ENCODE measurements at regions not wholly inside any gene's neighbourhood (a gene's known extent, or its start where the extent isn't known, plus 50 kb on each side); places are given as distances from the start of the nearest gene placed in this dataset.

DNA sequence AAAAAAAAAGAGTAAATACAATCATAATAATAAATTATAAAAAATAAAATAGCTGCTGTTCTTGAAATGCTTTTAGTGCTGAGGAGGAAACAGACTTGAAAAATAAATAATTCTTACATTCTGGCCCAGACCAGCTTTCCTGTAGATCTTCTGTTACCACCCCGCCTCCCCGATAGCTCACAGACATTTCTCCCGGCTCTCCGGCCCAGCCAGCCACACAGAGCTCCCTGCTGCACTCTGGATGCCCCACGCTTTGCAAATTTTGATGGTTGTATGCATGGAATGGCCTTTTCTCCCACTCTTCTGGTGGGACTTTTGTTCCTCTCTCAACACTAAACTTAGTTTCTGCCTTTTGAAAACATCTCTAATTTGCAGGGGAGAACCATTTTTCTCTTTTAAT is 249.3 kb downstream of the ATP23 start:
- DNase-seq (ENCODE audit: low read depth in 2 of 2): no peak

DNA sequence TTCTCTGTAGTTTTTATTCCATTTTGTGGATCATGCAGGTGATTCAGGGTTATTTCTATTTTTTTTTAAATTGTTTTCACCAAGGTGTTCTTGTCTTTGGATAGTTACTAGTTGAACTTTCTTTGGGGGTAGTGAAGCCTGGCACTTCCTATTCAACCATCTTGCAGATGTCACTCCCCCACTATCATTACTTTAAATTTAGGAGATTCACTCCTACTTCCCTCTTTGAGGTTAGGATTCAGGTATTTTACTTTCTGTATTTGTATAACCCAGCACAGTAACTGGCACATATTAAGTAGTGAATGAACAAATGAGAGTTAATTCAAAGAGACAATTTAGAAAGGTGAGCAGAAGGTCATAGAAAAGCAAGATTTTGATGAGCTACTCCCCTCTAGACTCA is 255.6 kb downstream of the ATP23 start:
- no peak for DNase-seq (ENCODE audit: low read depth in 2 of 2)

DNA sequence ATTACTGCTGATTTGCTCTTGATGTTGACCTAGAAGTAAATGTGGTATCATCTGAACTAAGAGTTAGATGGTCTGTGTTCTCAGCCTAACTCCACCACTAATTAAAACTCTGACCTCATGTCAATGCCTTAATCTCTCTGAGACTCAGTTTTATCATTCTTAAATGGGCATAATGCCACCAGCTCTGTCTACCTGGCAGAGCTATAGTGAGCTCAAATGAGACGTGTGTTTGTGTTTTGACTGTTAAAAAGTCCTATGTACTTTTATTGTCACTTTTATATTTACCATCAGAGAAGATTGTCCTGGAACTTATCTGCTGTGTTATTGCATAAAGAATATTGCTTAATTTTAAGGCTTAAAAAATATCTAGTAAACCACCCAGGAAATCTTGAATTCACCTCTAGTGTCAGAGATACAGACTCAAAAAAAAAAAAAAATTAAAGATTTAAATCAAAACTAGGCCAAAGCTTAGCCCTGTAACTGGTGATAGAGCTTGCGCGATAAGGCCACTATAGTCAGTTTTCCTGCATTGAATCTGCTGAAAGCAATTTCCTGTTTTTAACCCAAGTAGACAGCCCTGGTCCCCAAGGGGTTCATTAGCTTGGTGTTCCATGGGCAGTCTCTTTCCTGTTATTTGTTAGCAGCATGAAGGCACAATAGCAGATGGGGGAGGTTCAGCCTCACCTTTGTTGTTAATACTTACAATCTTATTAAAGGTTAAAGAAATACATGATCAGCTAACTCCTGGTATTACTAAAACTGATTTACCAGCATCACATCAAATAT is 261.8 kb downstream of the ATP23 start:
- no peak for DNase-seq (ENCODE audit: low read depth in 2 of 2)

DNA sequence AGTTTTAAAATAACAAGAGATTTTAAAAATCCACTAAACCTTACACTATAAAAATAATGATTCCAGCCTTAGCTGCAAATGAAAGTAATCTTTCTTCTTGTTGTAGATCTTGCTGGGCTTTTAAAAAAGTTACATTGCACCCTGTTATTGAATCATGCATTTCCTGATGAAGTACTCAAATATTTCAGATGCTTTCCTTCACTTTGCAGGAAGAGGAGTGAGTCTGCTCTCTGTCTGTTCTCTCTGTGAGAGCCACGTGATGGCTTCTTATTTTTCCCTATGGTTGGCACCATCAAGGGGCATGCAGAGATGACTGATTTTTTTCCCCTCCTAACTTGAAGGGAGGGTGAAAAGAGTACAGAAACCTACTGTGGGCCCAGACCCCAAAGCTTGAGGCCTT is 262.7 kb downstream of the ATP23 start:
- no peak for DNase-seq (ENCODE audit: low read depth in 2 of 2)

DNA sequence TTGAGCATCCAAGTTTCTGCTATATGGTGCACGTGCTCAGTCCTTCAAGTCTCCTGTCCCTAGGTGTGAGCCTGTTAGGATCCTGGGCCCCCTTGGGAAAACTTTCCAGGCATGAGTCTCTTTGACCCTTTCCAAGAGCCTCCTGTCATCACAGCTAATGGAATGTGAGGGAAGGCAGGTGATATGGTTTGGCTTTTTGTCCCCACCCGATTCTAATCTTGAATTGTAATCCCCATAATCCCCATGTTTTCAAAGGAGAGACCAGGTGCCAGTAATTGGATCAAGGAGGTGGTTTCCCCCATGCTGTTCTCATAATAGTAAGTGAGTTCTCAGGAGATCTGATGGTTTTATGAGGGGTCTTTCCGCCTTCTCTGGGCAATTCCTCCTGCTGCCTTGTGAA is 265.5 kb downstream of the ATP23 start:
- DNase-seq (ENCODE audit: low read depth in 2 of 2): no peak

DNA sequence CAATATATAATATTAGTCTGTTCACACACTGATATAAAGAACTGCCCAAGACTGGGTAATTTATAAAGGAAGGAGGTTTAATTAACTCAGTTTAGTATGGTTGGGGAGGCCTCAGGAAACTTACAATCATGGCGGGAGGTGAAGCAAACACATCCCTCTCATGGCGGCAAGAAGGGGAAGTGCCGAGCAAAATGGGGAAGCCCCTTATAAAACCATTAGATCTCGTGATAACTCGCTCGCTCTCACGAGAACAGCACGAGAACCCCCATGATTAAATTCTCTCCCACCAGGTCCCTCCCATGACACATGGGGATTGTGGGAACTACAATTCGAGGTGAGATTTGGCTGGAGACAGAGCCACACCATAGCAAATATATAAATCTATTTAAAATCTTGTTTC is 269.8 kb downstream of the ATP23 start:
- DNase-seq (ENCODE audit: low read depth in 2 of 2): no peak

DNA sequence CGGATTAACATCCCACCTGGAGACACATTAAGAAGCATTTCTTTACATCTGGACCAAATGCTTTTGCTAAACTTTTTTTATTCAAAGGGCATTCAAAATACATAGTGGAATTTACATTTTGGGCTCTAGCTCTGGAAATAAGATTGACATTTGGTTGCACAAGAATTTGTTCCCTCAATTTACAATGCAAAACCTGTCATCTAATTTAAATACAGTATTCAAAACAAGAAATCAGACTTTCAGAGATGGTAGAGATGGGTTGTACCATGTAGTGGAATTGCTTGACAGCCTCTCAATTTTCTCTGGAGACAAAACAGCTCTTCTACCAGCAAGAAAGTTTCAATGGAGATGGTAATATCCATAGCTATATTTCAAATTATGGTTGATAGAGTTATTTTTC is 275.8 kb downstream of the ATP23 start:
- DNase-seq (ENCODE audit: low read depth in 2 of 2): no peak

DNA sequence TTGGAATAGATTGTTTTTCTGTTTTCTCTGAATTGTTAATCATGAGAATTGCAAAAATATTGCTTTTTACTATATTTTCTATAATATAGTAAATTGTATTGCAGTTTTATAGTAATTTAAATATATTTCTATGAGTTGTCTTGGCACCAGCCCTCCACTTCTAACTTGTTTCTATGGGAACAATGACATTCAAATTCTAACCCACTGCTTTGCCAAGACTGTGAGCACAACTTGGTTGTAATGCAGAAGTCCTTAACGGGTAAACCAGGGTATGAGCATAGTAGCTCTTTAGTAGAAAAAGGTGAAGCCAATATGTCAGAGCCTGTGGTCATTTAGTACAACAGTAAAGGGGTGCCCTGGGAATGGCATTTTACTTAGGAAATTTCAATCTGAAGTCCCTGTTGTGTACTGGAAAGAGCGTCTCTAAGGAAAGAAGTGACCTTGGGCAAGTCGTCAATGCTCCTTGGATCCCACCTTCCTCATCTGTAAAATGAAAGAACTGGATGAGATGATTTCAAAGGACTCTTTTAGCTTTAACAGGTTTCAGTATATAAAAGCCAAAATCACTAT is 283.3 kb downstream of the ATP23 start:
- DNase-seq (ENCODE audit: low read depth in 2 of 2): no peak

DNA sequence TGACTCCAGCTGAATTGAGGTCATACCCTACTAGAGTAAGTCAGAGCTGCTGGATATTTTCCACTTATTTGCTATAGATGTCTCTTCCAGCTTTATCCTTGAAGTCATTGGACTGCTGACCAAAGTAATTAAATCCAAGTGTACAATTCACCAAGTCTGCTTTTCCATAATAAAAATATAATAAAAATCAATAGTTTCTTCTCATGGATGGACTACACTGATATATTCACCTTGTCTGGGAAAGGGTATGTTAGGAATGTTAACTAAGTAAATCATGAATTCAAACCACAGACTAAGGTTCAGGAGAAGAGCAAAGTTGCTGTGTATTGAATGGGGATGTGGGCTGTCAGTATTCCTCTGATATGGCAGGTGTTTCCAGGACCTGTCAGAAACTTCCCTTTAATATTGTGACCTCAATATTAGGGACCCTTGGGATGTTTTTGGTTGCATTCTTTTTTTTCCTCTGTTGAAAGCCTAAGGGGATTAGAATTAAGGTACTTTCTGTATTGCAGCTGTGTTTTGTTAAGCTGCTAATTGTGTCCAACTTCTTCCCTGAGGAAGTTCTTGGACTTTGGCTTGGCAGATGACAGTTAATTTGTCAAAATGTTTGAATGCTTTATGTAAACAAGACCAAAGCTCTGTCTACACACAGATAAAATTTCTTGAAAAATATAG is 284.0 kb downstream of the ATP23 start:
- DNase-seq (ENCODE audit: low read depth in 2 of 2): no peak

DNA sequence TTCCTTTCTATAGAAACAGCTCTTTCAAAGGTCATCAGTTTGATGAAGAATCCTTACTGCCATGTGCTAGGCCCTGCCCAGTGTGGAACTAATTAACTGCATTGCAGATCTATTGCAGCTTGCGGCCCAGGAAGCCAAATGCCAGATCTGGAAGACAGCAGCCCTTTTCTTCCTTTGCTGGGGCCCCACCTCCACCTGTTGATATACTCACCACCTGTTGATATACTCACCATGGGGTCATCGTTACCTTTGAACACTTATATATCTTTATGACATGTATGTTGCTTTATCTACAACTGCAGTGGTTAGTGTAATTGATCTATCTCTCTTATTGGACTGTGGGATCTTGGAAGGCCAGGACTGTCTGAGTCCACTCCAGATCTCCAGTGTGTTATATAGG is 292.5 kb downstream of the ATP23 start:
- DNase-seq (ENCODE audit: low read depth in 2 of 2): no peak

DNA sequence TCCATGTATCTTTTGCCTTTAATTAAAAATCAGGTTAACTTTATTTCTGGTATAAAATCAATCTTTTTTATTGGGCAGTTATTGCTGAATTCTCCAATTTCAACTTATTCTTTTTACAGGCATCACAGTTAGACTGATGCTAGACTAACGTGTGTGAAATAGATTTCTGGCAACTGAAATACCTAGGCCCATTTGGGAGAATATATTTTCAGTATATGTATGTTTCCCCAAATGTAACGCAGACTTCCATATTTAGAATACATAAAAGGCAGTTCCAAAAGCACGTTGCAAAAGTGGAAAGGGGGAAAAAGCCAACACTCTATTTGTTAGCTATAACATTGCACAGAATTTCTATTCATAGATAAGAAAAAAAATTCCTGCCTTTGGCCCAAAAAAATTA is 297.0 kb downstream of the ATP23 start:
- no peak for DNase-seq (ENCODE audit: low read depth in 2 of 2)

DNA sequence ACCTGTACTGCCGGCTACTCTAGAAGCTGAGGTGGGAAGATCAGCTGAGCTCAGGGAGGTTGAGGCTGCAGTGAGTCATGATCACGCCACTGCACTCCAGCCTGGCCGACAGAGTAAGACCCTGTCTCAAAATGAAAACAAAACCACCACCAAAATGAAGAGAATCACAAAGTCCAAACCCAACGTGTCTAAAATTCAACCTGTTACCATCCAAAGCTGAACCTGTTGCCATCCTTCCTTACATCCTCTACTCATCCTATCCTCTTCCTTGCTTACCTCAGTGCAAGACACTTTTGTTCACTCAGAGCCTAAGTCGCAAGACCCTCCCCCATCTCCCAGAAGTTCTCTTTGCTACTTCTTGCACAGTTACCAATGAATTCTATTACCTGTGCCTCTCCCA is 299.7 kb downstream of the ATP23 start:
- DNase-seq (ENCODE audit: low read depth in 2 of 2): no peak

DNA sequence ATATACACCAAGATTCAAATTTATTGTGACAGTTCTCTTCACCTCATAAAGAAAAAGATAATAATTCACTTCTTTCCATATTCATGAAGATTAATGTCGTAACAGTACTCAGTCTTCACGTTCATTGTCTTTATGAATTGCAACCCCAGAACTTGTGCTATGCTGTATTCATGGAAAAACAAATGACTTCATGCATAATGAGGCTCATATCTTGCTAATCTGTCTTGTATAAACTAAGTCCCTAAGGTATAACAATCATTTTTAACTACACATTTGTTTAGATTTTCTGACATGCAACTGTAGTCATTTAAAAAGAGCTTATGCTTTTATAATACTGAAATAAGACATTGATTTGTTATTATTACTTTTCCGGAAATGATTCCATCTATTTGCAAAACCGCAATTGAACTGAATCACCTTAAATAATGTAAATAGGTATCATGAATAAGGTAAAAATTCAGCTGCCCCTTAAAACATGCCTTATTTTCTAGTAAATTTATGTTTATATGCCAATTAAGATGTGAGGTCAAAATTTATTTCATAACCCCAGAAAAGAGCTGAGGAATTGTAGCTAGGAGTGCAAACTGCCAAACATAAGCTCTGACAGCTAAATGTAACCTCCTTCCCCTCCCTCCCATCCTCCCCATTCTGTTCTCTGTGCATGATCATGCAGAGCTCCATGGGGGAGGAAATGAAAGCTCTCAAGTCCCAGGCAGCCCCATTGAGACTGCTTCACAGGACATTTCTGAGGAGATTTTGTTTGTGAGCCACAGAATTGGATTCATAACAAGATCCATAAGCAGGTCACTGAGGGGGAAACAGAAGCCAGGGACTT is 301.6 kb downstream of the ATP23 start:
- DNase-seq (ENCODE audit: low read depth in 2 of 2): no peak

DNA sequence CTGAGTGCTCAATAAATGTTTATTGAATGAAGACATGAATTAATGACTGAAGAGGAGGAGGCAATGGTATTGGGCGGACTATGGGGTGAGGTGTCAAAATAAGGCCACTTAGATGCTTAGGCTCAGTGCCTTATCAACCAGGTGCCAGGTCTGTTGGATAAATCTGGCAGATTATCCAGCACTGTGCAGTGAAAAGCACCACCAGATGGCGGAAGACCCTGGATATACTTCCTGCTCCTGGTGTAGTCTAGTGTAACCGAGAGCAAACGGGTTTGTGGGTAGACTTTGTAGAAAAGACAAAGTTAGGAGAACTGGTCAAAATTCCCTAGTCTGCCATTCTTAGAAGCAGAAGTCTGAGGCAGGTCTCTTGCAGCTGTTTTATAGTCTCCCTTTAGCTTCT is 306.3 kb downstream of the ATP23 start:
- no peak for DNase-seq (ENCODE audit: low read depth in 2 of 2)

DNA sequence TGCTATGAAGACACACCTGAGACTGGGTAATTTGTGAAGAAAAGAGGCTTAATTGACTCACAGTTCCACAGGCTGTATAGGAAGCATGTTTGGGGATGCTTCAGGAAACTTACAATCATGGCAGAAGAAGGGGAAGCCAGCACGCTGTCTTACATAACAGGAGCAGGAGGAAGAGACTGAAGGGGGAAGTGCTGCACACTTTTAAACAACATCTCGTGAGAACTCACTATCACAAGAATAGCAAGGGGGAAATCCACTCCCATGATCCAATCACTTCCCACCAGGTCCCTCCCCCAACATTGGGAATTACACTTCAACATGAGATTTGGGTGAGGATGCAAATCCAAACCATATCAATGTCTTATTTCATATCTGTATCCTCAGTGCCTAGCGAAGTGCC is 307.2 kb downstream of the ATP23 start:
- DNase-seq (ENCODE audit: low read depth in 2 of 2): no peak

DNA sequence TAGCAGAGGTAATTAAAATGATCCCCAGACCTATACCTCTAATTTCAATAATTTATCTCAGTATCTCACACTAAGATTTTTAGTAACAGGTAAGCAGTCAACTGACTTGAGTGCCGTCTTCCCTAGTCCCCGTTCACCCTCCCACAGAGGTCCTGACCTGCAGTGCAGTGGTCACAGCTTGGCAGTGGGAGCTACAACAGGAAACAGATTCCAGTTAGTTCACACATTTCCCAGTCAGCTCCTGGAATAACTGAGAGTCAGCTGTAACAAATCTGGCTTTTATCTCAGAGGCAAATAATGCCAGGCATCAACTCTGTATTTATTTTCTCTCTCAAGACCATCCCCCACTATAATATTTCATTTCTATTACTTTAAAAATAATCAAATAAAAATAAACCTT is 308.2 kb downstream of the ATP23 start:
- DNase-seq (ENCODE audit: low read depth in 2 of 2): no peak

DNA sequence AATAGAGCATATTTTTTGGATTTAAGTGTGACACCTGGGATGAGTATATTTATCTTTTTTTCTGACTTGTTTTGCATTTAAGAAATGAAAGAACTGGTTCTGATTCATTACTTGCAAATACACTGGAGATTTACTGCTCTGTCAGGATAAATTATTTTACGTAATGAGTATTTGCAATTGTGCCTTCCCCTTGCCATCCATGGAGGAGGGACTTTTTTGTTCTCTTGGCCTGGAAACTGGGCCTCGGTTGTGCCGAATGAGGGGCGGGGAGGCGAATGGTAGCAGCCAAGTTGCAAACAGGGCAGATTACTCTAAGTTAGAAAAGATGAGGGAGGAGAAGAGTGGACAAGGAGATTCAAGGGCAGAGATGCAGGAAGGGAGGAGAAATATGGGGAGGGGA is 308.7 kb downstream of the ATP23 start:
- no peak for DNase-seq (ENCODE audit: low read depth in 2 of 2)

DNA sequence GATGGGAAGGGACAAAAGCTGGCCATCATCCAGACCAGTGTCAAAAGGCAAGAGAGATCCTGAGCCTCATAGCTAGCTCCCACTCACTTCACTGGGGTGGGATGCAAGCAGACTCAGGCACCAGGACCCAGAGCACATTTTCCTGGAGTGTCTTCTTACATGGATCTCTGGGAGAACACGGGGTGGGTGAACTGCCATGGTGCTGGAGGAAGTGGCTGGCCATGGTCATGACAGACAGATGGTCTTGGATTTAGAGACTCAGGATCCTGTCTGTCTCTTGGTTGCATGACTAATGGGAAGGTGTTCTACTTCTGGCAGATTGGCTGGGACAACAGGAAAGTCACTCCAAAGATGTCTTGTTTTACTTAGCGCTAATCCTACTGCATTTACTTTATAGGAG is 311.5 kb downstream of the ATP23 start:
- DNase-seq (ENCODE audit: low read depth in 2 of 2): no peak

DNA sequence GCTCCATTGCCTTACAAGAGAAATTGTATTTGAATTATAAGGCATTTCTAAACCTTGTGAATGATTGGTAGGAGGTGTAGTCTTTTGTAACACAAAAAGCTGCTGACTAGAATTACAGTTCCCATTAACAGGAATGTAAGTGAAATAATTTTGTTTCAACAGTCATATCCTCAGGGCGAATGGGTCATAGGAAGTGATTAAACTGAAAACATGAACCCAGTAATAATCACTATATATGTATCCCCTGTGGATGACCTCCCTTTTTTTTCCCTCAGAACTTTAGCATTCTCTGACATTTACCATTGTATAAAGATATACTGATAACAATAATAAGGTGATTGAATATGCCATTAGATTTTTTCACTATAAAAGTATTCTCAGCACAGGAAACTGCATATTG is 312.3 kb downstream of the ATP23 start:
- DNase-seq (ENCODE audit: low read depth in 2 of 2): no peak

DNA sequence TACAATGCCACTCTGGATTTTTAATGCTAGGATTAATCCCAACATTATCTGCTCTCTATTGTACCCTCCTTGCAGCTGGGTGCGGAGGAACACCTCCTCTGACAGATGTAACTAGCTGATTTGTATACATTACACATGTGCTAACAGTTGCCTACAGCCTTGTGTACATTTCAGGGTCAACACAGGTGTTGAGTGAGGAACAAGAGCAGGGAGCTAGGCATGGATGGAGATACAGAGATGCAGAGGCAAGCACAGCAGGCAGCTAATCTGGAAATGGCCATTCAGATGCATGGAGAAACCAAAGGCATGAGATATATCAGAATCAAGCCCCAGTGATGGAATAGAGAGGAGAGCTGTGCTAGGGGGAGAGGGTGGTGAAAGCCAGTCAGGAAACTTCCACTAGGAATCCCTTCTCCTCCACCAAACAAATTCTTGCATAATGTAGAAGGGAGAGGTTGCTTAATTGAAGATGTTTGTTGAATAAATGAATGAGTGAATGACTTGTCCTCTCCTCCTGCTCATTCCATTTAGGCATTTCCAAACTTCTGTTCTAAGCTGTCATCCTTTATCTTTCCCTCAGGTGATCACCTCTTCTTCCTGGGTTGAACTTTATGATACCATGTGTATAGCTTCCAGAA is 313.2 kb downstream of the ATP23 start:
- no peak for DNase-seq (ENCODE audit: low read depth in 2 of 2)

DNA sequence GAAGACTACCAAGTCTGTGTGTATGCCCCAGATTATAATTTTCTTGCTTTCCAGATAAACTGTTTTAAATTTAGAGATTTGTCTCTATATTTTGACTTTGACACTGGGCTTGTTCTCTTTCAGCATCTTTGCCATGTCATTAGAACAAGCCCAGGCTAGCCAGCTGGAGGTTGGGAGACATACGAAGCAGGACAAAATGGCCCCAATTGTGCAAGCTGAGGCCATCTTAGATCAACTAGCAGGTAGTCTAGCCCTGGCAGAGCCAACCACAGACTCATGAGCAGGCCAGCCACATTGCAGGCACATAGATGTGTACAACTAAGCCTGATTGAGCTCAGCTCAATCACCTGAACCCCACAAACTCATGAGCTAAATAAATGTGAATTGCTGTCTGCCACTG is 321.4 kb downstream of the ATP23 start:
- no peak for DNase-seq (ENCODE audit: low read depth in 2 of 2)

DNA sequence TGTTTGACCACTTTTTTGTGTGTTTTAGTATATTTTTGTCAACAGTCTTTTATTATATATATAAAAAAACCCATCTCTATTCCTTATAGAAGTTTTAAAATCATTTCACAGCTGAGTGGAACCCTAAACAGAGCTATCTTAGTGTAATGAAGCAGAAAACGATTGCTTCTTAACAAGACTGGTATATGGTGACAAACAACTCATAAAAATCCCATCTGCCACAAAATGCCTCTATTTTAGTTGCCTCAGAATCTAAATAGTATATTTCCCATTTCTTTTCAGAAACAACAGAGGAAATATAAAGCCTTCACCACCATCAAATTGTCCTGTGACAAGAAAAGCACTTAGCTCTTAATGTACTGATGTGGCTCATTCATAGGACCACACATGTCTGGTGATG is 322.4 kb downstream of the ATP23 start:
- DNase-seq (ENCODE audit: low read depth in 2 of 2): no peak
